Peyer's patch (tissue), 4 donors: ENCODE measurements at regions not wholly inside any gene's neighbourhood (a gene's known extent, or its start where the extent isn't known, plus 50 kb on each side); places are given as distances from the start of the nearest gene placed in this dataset.

Experiments used
- POLR2A ChIP-seq, 2 donors: fragments of 450-650 bp; IDR thresholded peaks; one replicate each; pipeline ENCODE4 v1.5.1; 2017; ENCODE audit warnings: antibody characterized with exemption in 2 of 2, mild to moderate bottlenecking in 2 of 2, moderate library complexity in 2 of 2
- TF ChIP-seq, protein P1 (sequence below), 6 experiments: fragments of 450-650 bp in 4 of 6; fragments of 200-600 bp in 2 of 6; sonication (generic) in 1 of 6; IDR thresholded peaks; one replicate each; pipeline ENCODE4 v1.5.1; 2017 to 2019; ENCODE audit warnings: antibody characterized with exemption in 6 of 6, mild to moderate bottlenecking in 3 of 6, moderate library complexity in 1 of 6

DNA sequence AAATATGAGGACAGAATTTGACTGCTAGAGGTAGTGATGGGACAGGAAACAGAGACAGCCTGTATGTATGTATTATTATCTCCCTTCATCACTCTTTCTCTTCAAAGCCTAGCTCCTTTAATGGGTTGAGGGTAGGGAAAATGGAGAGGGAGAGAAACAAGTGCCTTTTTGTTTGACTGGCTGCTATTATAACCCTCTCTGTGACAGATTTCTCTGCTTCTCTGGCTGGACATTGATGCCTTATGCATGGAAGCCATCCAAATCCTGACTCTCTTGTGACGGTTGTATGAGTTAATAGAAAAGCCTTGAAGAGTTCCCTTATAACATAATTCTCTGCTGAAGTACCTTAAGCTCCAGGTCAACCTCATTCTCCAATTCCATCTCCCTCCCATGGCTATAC, 118.5 kb upstream of the COL5A2 start:
- TF ChIP-seq, protein P1, sequence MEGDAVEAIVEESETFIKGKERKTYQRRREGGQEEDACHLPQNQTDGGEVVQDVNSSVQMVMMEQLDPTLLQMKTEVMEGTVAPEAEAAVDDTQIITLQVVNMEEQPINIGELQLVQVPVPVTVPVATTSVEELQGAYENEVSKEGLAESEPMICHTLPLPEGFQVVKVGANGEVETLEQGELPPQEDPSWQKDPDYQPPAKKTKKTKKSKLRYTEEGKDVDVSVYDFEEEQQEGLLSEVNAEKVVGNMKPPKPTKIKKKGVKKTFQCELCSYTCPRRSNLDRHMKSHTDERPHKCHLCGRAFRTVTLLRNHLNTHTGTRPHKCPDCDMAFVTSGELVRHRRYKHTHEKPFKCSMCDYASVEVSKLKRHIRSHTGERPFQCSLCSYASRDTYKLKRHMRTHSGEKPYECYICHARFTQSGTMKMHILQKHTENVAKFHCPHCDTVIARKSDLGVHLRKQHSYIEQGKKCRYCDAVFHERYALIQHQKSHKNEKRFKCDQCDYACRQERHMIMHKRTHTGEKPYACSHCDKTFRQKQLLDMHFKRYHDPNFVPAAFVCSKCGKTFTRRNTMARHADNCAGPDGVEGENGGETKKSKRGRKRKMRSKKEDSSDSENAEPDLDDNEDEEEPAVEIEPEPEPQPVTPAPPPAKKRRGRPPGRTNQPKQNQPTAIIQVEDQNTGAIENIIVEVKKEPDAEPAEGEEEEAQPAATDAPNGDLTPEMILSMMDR (IDR thresholded peaks at IDR 0.05): no peak
- TF ChIP-seq POLR2A (IDR thresholded peaks at IDR 0.05): no peak
